Neutrophil (primary cell): ENCODE measurements at regions not wholly inside any gene's neighbourhood (a gene's known extent, or its start where the extent isn't known, plus 50 kb on each side); places are given as distances from the start of the nearest gene placed in this dataset.

Experiments used
- H3K27ac ChIP-seq: fragments of 200-600 bp; sonication (generic); 2 replicates; pipeline ENCODE4 v1.5.1; 2016; ENCODE audit warnings: mild to moderate bottlenecking, moderate library complexity
- H3K27me3 ChIP-seq: fragments of 200-600 bp; sonication (generic); 2 replicates; pipeline ENCODE4 v1.6.0; 2016; ENCODE audit warnings: mild to moderate bottlenecking
- H3K36me3 ChIP-seq: fragments of 200-600 bp; sonication (generic); 2 replicates; pipeline ENCODE4 v1.5.1; 2017
- H3K4me1 ChIP-seq, 2 experiments: fragments of 200-600 bp in 1 of 2; sonication (generic) in 1 of 2; 1 replicate in 1 of 2; 2 replicates in 1 of 2; pipeline versions ENCODE4 v1.5.1 to v1.6.1; 2013 to 2016; ENCODE audit warnings: low read depth in 1 of 2, low read length in 1 of 2, mild to moderate bottlenecking in 1 of 2, moderate library complexity in 1 of 2; ENCODE audit not compliant: control insufficient read depth in 1 of 2, insufficient read depth in 1 of 2
- H3K4me3 ChIP-seq, 2 experiments: fragments of 200-600 bp in 1 of 2; sonication (generic) in 1 of 2; 1 replicate in 1 of 2; 2 replicates in 1 of 2; pipeline ENCODE4 v1.5.1; 2013 to 2016; ENCODE audit warnings: low read depth in 1 of 2, low read length in 1 of 2, mild to moderate bottlenecking in 1 of 2, moderate library complexity in 1 of 2
- H3K9me3 ChIP-seq: fragments of 200-600 bp; sonication (generic); 2 replicates; pipeline ENCODE4 v1.5.1; 2016
- CTCF ChIP-seq: fragments of 200-600 bp; sonication (generic); IDR thresholded peaks from 2 replicates; pipeline ENCODE4 v1.5.1; 2016; ENCODE audit warnings: antibody characterized with exemption

GRCh38 chr14:94696518-94696917 lies 73.4 kb downstream of the GSC start:
- H3K4me3 ChIP-seq, result no peak overlapping the region
- no peaks in the 10 kb centered on the region for H3K36me3 ChIP-seq
- no peaks in the 10 kb centered on the region for H3K9me3 ChIP-seq
- H3K4me1 ChIP-seq, result no peaks in the 10 kb centered on the region
- TF ChIP-seq CTCF, result no peak
- H3K27me3 ChIP-seq, result peaks cover 4% of the 10 kb centered on the region
- H3K27ac ChIP-seq, result no peak overlapping the region

- Histone ChIP-seq H3K27ac (no peak overlapping the region), H3K36me3 (no peaks in the 10 kb centered on the region), H3K9me3 (no peaks in the 10 kb centered on the region), H3K4me1 (no peaks in the 10 kb centered on the region), H3K27me3 (peaks cover 15% of the 10 kb centered on the region), H3K4me3 (no peak overlapping the region)
- TF ChIP-seq CTCF, result no peak
Observed at GRCh38 chr14:94695231-94695630, 74.7 kb downstream of the GSC start.

- no peak for TF ChIP-seq CTCF
- H3K36me3 ChIP-seq, result no peaks in the 10 kb centered on the region
- no peak overlapping the region for H3K4me3 ChIP-seq
- no peaks in the 10 kb centered on the region for H3K9me3 ChIP-seq
- H3K27me3 ChIP-seq, result peaks cover 29% of the 10 kb centered on the region
- H3K4me1 ChIP-seq, result no peaks in the 10 kb centered on the region
- H3K27ac ChIP-seq, result no peak overlapping the region
Observed at GRCh38 chr14:94691660-94692034, 78.3 kb downstream of the GSC start.

- H3K36me3 ChIP-seq, result no peaks in the 10 kb centered on the region
- peaks cover 29% of the 10 kb centered on the region for H3K27me3 ChIP-seq
- no peaks in the 10 kb centered on the region for H3K4me1 ChIP-seq
- no peak overlapping the region for H3K27ac ChIP-seq
- H3K4me3 ChIP-seq, result no peak overlapping the region
- no peak for TF ChIP-seq CTCF
- no peaks in the 10 kb centered on the region for H3K9me3 ChIP-seq
Observed at GRCh38 chr14:94690896-94691659, 78.8 kb downstream of the GSC start.

- peaks cover 29% of the 10 kb centered on the region for H3K27me3 ChIP-seq
- TF ChIP-seq CTCF, result no peak
- H3K9me3 ChIP-seq, result no peaks in the 10 kb centered on the region
- no peaks in the 10 kb centered on the region for H3K4me1 ChIP-seq
- H3K36me3 ChIP-seq, result no peaks in the 10 kb centered on the region
- no peak overlapping the region for H3K4me3 ChIP-seq
- H3K27ac ChIP-seq, result no peak overlapping the region
Observed at GRCh38 chr14:94690486-94690885, 78.3 kb downstream of the SERPINA3 start.
